K562 (cell line): ENCODE measurements at regions not wholly inside any gene's neighbourhood (a gene's known extent, or its start where the extent isn't known, plus 50 kb on each side); places are given as distances from the start of the nearest gene placed in this dataset.

ENCODE experiments used
- ATAC-seq: fragments of 200-7000 bp; cut with Tn5 transposase; 3 replicates; pipeline ENCODE4 v1.9.1; 2020; ENCODE audit warnings: moderate library complexity
- BruUV-seq: library from RNA; stranded (reverse); fragments of 400-500 nt; replicated peaks from 2 replicates; lab custom pipeline; 2021; lab: Mats Ljungman, UMichigan
- CTCF ChIA-PET: fragments of 300-600 bp; formaldehyde crosslinking; extraction: SDS; loops from one replicate; lab custom pipeline; 2021; ENCODE audit warnings: low intra/inter-chr PET ratio; lab: Yijun Ruan, JAX
- POLR2A ChIA-PET: fragments of 300-600, 350-650 bp; sonication (Branson Sonifier 250); formaldehyde crosslinking; extraction: SDS; loops from one replicate; lab custom pipeline; 2021; ENCODE audit warnings: antibody characterized with exemption, inconsistent platforms; lab: Yijun Ruan, JAX
- DNase-seq, 4 experiments: peaks; one replicate each; pipeline versions ENCODE4 v3.0.0 to v3.0.0-alpha.2; 2011 to 2018; ENCODE audit warnings: low spot score in 3 of 4, mixed read lengths in 3 of 4; ENCODE audit errors: extremely low read depth in 1 of 4
- FAIRE-seq: peaks from 2 replicates; lab custom pipeline; 2011; peaks lifted over from hg19 to GRCh38; lab: Jason Lieb, UNC
- H2AFZ ChIP-seq: 2 replicates; pipeline ENCODE4 v1.6.0; 2011; ENCODE audit warnings: low read depth, low read length, control low read depth, inconsistent platforms
- H3K27ac ChIP-seq: fragments of 200-600 bp; 3 replicates; pipeline ENCODE4 v1.8.0; 2011; ENCODE audit warnings: low read depth, mild to moderate bottlenecking, control low read depth, inconsistent platforms, low read length, moderate library complexity, mixed read lengths; ENCODE audit errors: extremely low read depth
- H3K27me3 ChIP-seq, 2 experiments: fragments of 300-600 bp in 1 of 2; 2 replicates in 1 of 2; 3 replicates in 1 of 2; pipeline versions ENCODE4 v1.6.0 to v1.8.0; 2011; ENCODE audit warnings: inconsistent platforms in 2 of 2, low read length in 2 of 2, mild to moderate bottlenecking in 1 of 2, mixed read lengths in 1 of 2, moderate library complexity in 1 of 2; ENCODE audit not compliant: control insufficient read depth in 2 of 2, insufficient read depth in 2 of 2
- H3K36me3 ChIP-seq: fragments of 300-600 bp; 3 replicates; pipeline ENCODE4 v1.8.0; 2011; ENCODE audit warnings: mild to moderate bottlenecking, low read length, inconsistent platforms; ENCODE audit not compliant: control insufficient read depth, insufficient read depth
- H3K4me1 ChIP-seq, 2 experiments: fragments of 200-600 bp in 1 of 2; replicated peaks in 1 of 2; 2 replicates in 1 of 2; 3 replicates in 1 of 2; pipeline versions ENCODE4 v1.5.1 to v1.8.0; 2011; ENCODE audit warnings: inconsistent platforms in 2 of 2, low read length in 2 of 2, mild to moderate bottlenecking in 1 of 2, mixed read lengths in 1 of 2, moderate library complexity in 1 of 2; ENCODE audit not compliant: control insufficient read depth in 2 of 2, insufficient read depth in 2 of 2
- H3K4me2 ChIP-seq: 2 replicates; pipeline ENCODE4 v1.6.1; 2011; ENCODE audit warnings: low read length, control low read depth, inconsistent platforms, mixed read lengths; ENCODE audit not compliant: insufficient read depth
- H3K4me3 ChIP-seq: fragments of 200-600 bp; sonication (generic), shearing (Covaris generic); 2 replicates; pipeline ENCODE4 v1.5.1; 2016; ENCODE audit warnings: control low read depth, inconsistent platforms
- H3K79me2 ChIP-seq: fragments of 200-600 bp; 3 replicates; pipeline ENCODE4 v1.8.0; 2011; ENCODE audit warnings: low read length, inconsistent platforms; ENCODE audit not compliant: control insufficient read depth, insufficient read depth
- H3K9ac ChIP-seq, 2 experiments: 2 replicates each; pipeline versions ENCODE4 v1.6.0 to v1.6.1; 2011; ENCODE audit warnings: low read depth in 2 of 2, low read length in 2 of 2, control low read depth in 1 of 2, inconsistent platforms in 1 of 2, mild to moderate bottlenecking in 1 of 2, mixed read lengths in 1 of 2; ENCODE audit not compliant: insufficient read depth in 1 of 2
- H3K9me1 ChIP-seq: one replicate; pipeline ENCODE4 v1.6.0; 2011; ENCODE audit warnings: inconsistent platforms, mild to moderate bottlenecking, low read length, moderate library complexity; ENCODE audit not compliant: control insufficient read depth, insufficient read depth
- H3K9me3 ChIP-seq: replicated peaks from 2 replicates; pipeline ENCODE4 v1.5.1; 2011; ENCODE audit warnings: low read depth, low read length, inconsistent platforms; ENCODE audit not compliant: control insufficient read depth, insufficient read depth
- H4K20me1 ChIP-seq: replicated peaks from 2 replicates; pipeline ENCODE4 v1.6.1; 2011; ENCODE audit warnings: low read length, inconsistent platforms, mixed read lengths; ENCODE audit not compliant: control insufficient read depth, insufficient read depth
- CREB5 ChIP-seq: fragments of 250-450 bp; sonication (Bioruptor Pico); IDR thresholded peaks from 2 replicates; pipeline ENCODE4 v1.5.0; 2020; ENCODE audit warnings: mild to moderate bottlenecking
- ETS2 ChIP-seq: IDR thresholded peaks from 2 replicates; pipeline ENCODE4 v1.6.1; 2016; ENCODE audit warnings: borderline replicate concordance, missing genetic modification characterization, mild to moderate bottlenecking, moderate library complexity, missing compliant biosample characterization; ENCODE audit not compliant: poor library complexity, severe bottlenecking
- EZH2 ChIP-seq: IDR thresholded peaks from 2 replicates; pipeline ENCODE4 v1.6.1; 2012; ENCODE audit warnings: low read depth, mild to moderate bottlenecking, inconsistent platforms, low read length, borderline replicate concordance
- FOXJ3 ChIP-seq: sonication (generic); formaldehyde crosslinking; IDR thresholded peaks from 2 replicates; pipeline ENCODE4 v1.4.0; 2020; ENCODE audit warnings: mild to moderate bottlenecking, missing genetic modification reagents
- LARP7 ChIP-seq: fragments of 450-650 bp; IDR thresholded peaks from 2 replicates; pipeline ENCODE4 v1.6.1; 2016
- ZNF174 ChIP-seq: fragments of 250-450 bp; sonication (Bioruptor Pico); IDR thresholded peaks from 2 replicates; pipeline ENCODE4 v1.4.0; 2020; ENCODE audit warnings: mild to moderate bottlenecking
- ZNF436 ChIP-seq: fragments of 250-450, 450-650 bp; sonication (Bioruptor Pico); formaldehyde crosslinking; IDR thresholded peaks from 2 replicates; pipeline ENCODE4 v1.7.0; 2020; ENCODE audit warnings: mild to moderate bottlenecking
- ZNF778 ChIP-seq: fragments of 450-650 bp; formaldehyde crosslinking; IDR thresholded peaks from 2 replicates; pipeline ENCODE4 v1.4.0; 2020; ENCODE audit warnings: mild to moderate bottlenecking, moderate library complexity
- WGBS: fragments of 100-300 bp; shearing (Covaris generic); methylation state at CpG from one replicate; pipeline ENCODE4 v1.1.6; 2016; ENCODE audit warnings: low coverage, mixed read lengths; ENCODE audit not compliant: insufficient coverage; ENCODE audit errors: missing lambda C conversion rate; 5-methylcytosine and 5-hydroxymethylcytosine counted together
- in situ Hi-C: fragments of 300-500 bp; cut with MboI; formaldehyde crosslinking; loops from 4 replicates; pipeline ENCODE4 v1.15.0; 2018; ENCODE audit warnings: inconsistent platforms, mixed read lengths
- intact Hi-C: fragments of 100-400 bp; cut with micrococcal nuclease; formaldehyde crosslinking; loops from 2 replicates; pipeline ENCODE4 v1.14.2; 2022
- TF ChIP-seq, protein P1 (sequence below): fragments of 450-650 bp; IDR thresholded peaks from 2 replicates; pipeline ENCODE4 v1.6.1; 2016; ENCODE audit warnings: mild to moderate bottlenecking, moderate library complexity
- TF ChIP-seq, protein P2 (sequence below): fragments of 450-650 bp; IDR thresholded peaks from 2 replicates; pipeline ENCODE4 v1.6.1; 2016

DNA sequence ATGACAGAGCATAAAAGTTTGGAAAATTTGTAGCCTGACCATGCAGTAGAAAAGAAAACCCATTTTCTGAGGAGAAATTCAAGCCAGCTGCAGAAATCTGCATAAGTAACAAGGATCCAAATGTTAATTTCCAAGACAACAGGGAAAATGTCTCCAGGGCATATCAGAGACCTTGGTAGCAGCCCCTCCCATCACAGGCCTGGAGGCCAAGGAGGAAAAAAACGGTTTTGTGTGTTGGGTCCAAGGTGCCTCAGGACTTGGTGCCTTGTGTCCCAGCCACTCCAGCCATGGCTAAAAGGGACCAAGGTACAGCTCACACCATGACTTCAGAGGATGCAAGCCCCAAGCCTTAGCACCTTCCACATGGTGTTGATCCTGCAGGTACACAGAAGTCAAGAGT, 324.4 kb downstream of the ETAA1 start:
- Histone ChIP-seq H3K36me3 (no peaks in the 10 kb centered on the region), H3K9ac (no peak overlapping the region), H3K79me2 (no peaks in the 10 kb centered on the region), H3K4me2 (no peak overlapping the region), H3K4me1 (no peaks in the 10 kb centered on the region), H4K20me1 (no peaks in the 10 kb centered on the region), H2AFZ (no peak overlapping the region), H3K4me3 (no peak overlapping the region), H3K27ac (no peak overlapping the region), H3K9me1 (no peaks in the 10 kb centered on the region), H3K9me3 (no peaks in the 10 kb centered on the region), H3K27me3 (no peaks in the 10 kb centered on the region)
- ChIA-PET POLR2A (no interaction called here), CTCF (no interaction called here)
- ATAC-seq = no peak
- intact Hi-C loops (no loop called here), in situ Hi-C loops (no loop called here)
- no peak for FAIRE-seq
- BruUV-seq = no TSS peak
- WGBS = 0% methylated on average over 1 of the region's 1 CpG
- DNase-seq = no peak
- no peak for TF ChIP-seq ZNF174 (CRISPR knock-in tag)
- TF ChIP-seq, protein P1, sequence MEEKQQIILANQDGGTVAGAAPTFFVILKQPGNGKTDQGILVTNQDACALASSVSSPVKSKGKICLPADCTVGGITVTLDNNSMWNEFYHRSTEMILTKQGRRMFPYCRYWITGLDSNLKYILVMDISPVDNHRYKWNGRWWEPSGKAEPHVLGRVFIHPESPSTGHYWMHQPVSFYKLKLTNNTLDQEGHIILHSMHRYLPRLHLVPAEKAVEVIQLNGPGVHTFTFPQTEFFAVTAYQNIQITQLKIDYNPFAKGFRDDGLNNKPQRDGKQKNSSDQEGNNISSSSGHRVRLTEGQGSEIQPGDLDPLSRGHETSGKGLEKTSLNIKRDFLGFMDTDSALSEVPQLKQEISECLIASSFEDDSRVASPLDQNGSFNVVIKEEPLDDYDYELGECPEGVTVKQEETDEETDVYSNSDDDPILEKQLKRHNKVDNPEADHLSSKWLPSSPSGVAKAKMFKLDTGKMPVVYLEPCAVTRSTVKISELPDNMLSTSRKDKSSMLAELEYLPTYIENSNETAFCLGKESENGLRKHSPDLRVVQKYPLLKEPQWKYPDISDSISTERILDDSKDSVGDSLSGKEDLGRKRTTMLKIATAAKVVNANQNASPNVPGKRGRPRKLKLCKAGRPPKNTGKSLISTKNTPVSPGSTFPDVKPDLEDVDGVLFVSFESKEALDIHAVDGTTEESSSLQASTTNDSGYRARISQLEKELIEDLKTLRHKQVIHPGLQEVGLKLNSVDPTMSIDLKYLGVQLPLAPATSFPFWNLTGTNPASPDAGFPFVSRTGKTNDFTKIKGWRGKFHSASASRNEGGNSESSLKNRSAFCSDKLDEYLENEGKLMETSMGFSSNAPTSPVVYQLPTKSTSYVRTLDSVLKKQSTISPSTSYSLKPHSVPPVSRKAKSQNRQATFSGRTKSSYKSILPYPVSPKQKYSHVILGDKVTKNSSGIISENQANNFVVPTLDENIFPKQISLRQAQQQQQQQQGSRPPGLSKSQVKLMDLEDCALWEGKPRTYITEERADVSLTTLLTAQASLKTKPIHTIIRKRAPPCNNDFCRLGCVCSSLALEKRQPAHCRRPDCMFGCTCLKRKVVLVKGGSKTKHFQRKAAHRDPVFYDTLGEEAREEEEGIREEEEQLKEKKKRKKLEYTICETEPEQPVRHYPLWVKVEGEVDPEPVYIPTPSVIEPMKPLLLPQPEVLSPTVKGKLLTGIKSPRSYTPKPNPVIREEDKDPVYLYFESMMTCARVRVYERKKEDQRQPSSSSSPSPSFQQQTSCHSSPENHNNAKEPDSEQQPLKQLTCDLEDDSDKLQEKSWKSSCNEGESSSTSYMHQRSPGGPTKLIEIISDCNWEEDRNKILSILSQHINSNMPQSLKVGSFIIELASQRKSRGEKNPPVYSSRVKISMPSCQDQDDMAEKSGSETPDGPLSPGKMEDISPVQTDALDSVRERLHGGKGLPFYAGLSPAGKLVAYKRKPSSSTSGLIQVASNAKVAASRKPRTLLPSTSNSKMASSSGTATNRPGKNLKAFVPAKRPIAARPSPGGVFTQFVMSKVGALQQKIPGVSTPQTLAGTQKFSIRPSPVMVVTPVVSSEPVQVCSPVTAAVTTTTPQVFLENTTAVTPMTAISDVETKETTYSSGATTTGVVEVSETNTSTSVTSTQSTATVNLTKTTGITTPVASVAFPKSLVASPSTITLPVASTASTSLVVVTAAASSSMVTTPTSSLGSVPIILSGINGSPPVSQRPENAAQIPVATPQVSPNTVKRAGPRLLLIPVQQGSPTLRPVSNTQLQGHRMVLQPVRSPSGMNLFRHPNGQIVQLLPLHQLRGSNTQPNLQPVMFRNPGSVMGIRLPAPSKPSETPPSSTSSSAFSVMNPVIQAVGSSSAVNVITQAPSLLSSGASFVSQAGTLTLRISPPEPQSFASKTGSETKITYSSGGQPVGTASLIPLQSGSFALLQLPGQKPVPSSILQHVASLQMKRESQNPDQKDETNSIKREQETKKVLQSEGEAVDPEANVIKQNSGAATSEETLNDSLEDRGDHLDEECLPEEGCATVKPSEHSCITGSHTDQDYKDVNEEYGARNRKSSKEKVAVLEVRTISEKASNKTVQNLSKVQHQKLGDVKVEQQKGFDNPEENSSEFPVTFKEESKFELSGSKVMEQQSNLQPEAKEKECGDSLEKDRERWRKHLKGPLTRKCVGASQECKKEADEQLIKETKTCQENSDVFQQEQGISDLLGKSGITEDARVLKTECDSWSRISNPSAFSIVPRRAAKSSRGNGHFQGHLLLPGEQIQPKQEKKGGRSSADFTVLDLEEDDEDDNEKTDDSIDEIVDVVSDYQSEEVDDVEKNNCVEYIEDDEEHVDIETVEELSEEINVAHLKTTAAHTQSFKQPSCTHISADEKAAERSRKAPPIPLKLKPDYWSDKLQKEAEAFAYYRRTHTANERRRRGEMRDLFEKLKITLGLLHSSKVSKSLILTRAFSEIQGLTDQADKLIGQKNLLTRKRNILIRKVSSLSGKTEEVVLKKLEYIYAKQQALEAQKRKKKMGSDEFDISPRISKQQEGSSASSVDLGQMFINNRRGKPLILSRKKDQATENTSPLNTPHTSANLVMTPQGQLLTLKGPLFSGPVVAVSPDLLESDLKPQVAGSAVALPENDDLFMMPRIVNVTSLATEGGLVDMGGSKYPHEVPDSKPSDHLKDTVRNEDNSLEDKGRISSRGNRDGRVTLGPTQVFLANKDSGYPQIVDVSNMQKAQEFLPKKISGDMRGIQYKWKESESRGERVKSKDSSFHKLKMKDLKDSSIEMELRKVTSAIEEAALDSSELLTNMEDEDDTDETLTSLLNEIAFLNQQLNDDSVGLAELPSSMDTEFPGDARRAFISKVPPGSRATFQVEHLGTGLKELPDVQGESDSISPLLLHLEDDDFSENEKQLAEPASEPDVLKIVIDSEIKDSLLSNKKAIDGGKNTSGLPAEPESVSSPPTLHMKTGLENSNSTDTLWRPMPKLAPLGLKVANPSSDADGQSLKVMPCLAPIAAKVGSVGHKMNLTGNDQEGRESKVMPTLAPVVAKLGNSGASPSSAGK = no peak
- TF ChIP-seq EZH2 = no peak
- TF ChIP-seq ZNF436 (CRISPR knock-in tag) = no peak
- TF ChIP-seq CREB5 (CRISPR knock-in tag) = no peak
- no peak for TF ChIP-seq ZNF778 (CRISPR knock-in tag)
- TF ChIP-seq FOXJ3 (CRISPR knock-in tag) = no peak
- TF ChIP-seq ETS2 (tag) = no peak
- TF ChIP-seq LARP7 = no peak
- TF ChIP-seq, protein P2, sequence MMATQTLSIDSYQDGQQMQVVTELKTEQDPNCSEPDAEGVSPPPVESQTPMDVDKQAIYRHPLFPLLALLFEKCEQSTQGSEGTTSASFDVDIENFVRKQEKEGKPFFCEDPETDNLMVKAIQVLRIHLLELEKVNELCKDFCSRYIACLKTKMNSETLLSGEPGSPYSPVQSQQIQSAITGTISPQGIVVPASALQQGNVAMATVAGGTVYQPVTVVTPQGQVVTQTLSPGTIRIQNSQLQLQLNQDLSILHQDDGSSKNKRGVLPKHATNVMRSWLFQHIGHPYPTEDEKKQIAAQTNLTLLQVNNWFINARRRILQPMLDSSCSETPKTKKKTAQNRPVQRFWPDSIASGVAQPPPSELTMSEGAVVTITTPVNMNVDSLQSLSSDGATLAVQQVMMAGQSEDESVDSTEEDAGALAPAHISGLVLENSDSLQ = no peak
